Common myeloid progenitor, CD34-positive (primary cell): ENCODE measurements at regions not wholly inside any gene's neighbourhood (a gene's known extent, or its start where the extent isn't known, plus 50 kb on each side); places are given as distances from the start of the nearest gene placed in this dataset.

Experiments used
- CTCF ChIA-PET: fragments of 350-600 bp; sonication (Branson Sonifier 250); formaldehyde crosslinking; loops from one replicate; lab custom pipeline; 2021; ENCODE audit warnings: antibody characterized with exemption; lab: Charles Lee
- POLR2A ChIA-PET: fragments of 350-600 bp; sonication (Branson Sonifier 250); formaldehyde crosslinking; loops from one replicate; lab custom pipeline; 2021; ENCODE audit warnings: antibody characterized with exemption; lab: Charles Lee
- DNase-seq, 3 donors: peaks; one replicate each; pipeline versions ENCODE4 v3.0.0 to v3.0.0-alpha.2; 2013
- H3K27ac ChIP-seq, 2 experiments: 1 replicate in 1 of 2; 2 replicates in 1 of 2; pipeline ENCODE4 v1.7.0; 2013; ENCODE audit warnings: inconsistent platforms in 2 of 2, low read length in 2 of 2, mild to moderate bottlenecking in 2 of 2, low read depth in 1 of 2, moderate library complexity in 1 of 2; ENCODE audit not compliant: severe bottlenecking in 2 of 2, insufficient read depth in 1 of 2, poor library complexity in 1 of 2
- H3K27me3 ChIP-seq, 5 experiments: replicated peaks in 2 of 5; 1 replicate in 3 of 5; 2 replicates in 2 of 5; pipeline versions ENCODE4 v1.6.1 to v1.7.0; 2013; ENCODE audit warnings: low read length in 4 of 5, mild to moderate bottlenecking in 2 of 5, moderate library complexity in 2 of 5, inconsistent platforms in 1 of 5; ENCODE audit not compliant: insufficient read depth in 5 of 5, control insufficient read depth in 4 of 5
- H3K36me3 ChIP-seq, 4 experiments: 1 replicate in 2 of 4; 2 replicates in 2 of 4; pipeline versions ENCODE4 v1.6.1 to v1.7.0; 2013; ENCODE audit warnings: low read length in 3 of 4, control low read depth in 1 of 4, mild to moderate bottlenecking in 1 of 4; ENCODE audit not compliant: control insufficient read depth in 4 of 4, insufficient read depth in 4 of 4
- H3K4me1 ChIP-seq, 4 experiments: 1 replicate in 3 of 4; 2 replicates in 1 of 4; pipeline versions ENCODE4 v1.6.1 to v1.7.1; 2013; ENCODE audit warnings: low read length in 3 of 4, mild to moderate bottlenecking in 3 of 4, control low read depth in 1 of 4, inconsistent platforms in 1 of 4, moderate library complexity in 1 of 4; ENCODE audit not compliant: control insufficient read depth in 4 of 4, insufficient read depth in 4 of 4; ENCODE audit errors: control extremely low read depth in 1 of 4
- H3K4me3 ChIP-seq, 7 experiments: 1 replicate in 4 of 7; 2 replicates in 3 of 7; pipeline versions ENCODE4 v1.5.1 to v1.7.0; 2013; ENCODE audit warnings: mild to moderate bottlenecking in 7 of 7, low read length in 6 of 7, moderate library complexity in 6 of 7, inconsistent platforms in 2 of 7, low read depth in 2 of 7, control low read depth in 1 of 7; ENCODE audit not compliant: insufficient read depth in 4 of 7, control insufficient read depth in 1 of 7; ENCODE audit errors: extremely low read depth in 1 of 7
- H3K9me3 ChIP-seq, 5 experiments: 1 replicate in 4 of 5; 2 replicates in 1 of 5; pipeline versions ENCODE4 v1.6.1 to v1.7.1; 2013; ENCODE audit warnings: low read length in 4 of 5, mild to moderate bottlenecking in 2 of 5, inconsistent platforms in 1 of 5, low read depth in 1 of 5, moderate library complexity in 1 of 5; ENCODE audit not compliant: control insufficient read depth in 4 of 5, insufficient read depth in 2 of 5; ENCODE audit errors: control extremely low read depth in 1 of 5
- whole genome bisulfite sequencing: methylation state at CpG from one replicate; pipeline ENCODE4 v1.1.5; 2013; ENCODE audit not compliant: insufficient coverage; 5-methylcytosine and 5-hydroxymethylcytosine counted together

DNA sequence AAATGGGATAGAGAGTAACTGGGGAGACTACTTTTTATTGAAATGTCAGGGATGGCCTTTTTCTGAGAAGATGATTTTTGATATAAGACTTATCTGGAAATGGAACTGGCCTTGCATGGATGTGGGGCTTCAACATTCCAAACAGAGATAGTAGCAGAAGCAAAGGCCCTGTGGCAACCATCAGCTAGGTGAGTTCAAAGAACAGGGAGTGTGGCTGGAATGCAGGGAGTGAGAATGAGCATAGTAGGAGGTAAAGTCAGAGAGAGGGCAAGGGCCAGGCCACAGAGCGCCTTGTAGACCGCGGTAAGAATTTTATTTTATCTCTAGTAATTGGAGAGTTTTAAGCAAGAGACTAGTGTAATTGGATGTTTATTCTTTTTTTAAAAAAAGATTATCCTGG lies 227.0 kb upstream of the B3GALT2 start:
- Histone ChIP-seq H3K9me3 (no peaks in the 10 kb centered on the region), H3K27ac (no peak overlapping the region), H3K4me1 (peaks cover 0 to 21% (median 9%) of the 10 kb centered on the region in 4 experiments), H3K36me3 (no peaks in the 10 kb centered on the region), H3K4me3 (no peak overlapping the region), H3K27me3 (no peaks in the 10 kb centered on the region)
- WGBS, result 100% methylated on average over 3 of the region's 3 CpGs
- ChIA-PET CTCF (no interaction called here), POLR2A (no interaction called here)
- DNase-seq, result no peak

DNA sequence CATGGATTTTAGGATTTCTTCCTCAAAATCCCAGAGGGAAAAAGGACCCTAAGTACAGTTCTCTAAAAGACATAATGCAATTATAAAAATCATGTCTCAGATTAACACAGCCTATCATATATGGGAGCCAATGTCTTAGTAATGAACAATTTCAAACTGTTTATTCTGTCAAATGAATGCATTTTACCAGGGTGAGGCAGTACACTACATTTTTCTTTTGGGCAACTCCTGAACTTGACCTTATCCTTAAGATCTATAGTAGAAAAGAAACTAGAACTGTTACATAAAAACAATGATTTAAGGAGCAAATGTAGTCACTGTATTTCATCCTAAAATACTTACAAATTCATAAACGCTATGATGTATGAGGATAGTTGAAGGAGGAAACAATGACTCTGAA lies 226.3 kb upstream of the B3GALT2 start:
- ChIA-PET POLR2A (no interaction called here), CTCF (no interaction called here)
- H3K36me3 ChIP-seq, result no peaks in the 10 kb centered on the region
- no CpG with 5 or more reads among the region's 1 CpG for WGBS
- H3K27me3 ChIP-seq, result no peaks in the 10 kb centered on the region
- no peaks in the 10 kb centered on the region for H3K9me3 ChIP-seq
- no peak overlapping the region for H3K4me3 ChIP-seq
- no peak overlapping the region for H3K27ac ChIP-seq
- DNase-seq, result peak in 2 of 3 donors; percentile 6 to 18
- H3K4me1 ChIP-seq, result peaks cover 0 to 15% (median 5%) of the 10 kb centered on the region in 4 experiments

DNA sequence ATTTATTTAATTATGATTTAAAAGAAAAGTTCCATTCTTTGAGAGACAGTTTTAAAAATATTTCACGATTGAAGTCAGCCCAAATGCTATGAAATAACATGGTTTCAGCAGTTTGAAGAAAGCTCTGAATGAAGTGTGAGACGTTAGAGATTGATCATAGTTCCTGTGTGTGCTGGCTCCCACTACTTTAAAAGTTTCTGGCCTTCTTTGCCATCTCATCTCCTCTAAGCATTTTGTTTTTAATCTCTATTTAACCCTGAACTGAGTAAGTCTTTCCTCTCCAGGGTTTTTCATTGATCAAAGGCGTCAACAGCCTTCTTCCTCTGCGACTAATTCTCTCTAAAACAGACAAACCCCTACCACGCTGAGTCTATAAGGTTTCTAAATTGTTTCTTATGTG lies 225.3 kb upstream of the B3GALT2 start:
- Histone ChIP-seq H3K4me3 (no peak overlapping the region), H3K36me3 (no peaks in the 10 kb centered on the region), H3K27me3 (no peaks in the 10 kb centered on the region), H3K4me1 (peaks cover 0 to 11% (median 5%) of the 10 kb centered on the region in 4 experiments), H3K27ac (no peak overlapping the region), H3K9me3 (no peaks in the 10 kb centered on the region)
- no peak for DNase-seq
- POLR2A ChIA-PET, result no interaction called here
- CTCF ChIA-PET, result no interaction called here
- WGBS, result no CpG with 5 or more reads among the region's 5 CpGs

DNA sequence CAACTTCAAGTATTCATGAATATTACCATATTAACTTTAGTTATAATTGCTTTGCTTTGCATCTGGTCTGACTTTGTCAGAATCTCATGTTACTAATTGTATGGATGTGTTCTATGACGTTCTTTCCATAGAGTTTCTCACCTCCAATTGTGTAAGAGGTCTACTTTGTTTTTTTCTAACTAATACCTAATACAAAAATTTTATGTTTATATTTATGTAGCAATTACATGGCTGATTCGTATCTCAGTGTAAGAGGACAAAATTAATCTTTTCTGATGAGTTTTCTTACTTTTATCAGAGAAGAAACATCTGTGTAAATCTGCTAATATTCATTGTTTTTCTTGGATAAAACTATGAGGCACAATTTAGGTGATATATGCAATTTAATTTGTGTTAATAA lies 224.8 kb upstream of the B3GALT2 start:
- H3K4me3 ChIP-seq, result no peak overlapping the region
- CTCF ChIA-PET, result no interaction called here
- no peak overlapping the region for H3K27ac ChIP-seq
- no peak for DNase-seq
- H3K9me3 ChIP-seq, result no peaks in the 10 kb centered on the region
- peaks cover 0 to 11% (median 5%) of the 10 kb centered on the region in 4 experiments for H3K4me1 ChIP-seq
- no CpG with 5 or more reads among the region's 2 CpGs for WGBS
- POLR2A ChIA-PET, result no interaction called here
- H3K27me3 ChIP-seq, result no peaks in the 10 kb centered on the region
- no peaks in the 10 kb centered on the region for H3K36me3 ChIP-seq

DNA sequence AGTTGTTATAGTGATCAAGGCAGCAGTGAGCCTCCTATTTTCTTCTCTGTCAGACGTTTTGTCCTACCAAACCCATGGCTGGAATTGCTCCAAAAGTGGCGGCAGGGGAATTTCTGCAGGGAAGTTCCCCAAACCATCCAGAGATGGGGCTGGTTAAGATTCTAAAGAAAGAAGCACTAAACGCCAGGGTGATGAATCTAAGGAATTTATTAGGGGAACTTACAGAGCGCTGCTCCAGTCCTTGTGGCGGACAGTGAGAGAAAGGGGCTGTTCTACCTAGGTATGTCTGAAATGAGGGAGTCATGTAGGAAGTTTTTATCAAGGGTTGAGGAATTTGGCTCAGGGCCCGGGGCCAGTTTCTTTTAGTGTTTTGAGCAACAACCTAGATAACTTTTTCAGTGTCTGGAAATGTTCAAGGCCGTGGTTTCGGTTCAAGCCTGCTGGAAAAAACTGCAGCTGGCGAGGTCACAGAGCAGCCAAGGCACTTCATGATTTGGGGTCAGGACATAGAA lies 222.4 kb upstream of the B3GALT2 start:
- peaks cover 0 to 4% (median 0%) of the 10 kb centered on the region in 4 experiments for H3K4me1 ChIP-seq
- no peaks in the 10 kb centered on the region for H3K36me3 ChIP-seq
- no peaks in the 10 kb centered on the region for H3K27me3 ChIP-seq
- DNase-seq, result peak; percentile 16 to 73 (median 67)
- CTCF ChIA-PET, result no interaction called here
- no peak overlapping the region for H3K27ac ChIP-seq
- no peaks in the 10 kb centered on the region for H3K9me3 ChIP-seq
- 49% methylated on average over 7 of the region's 9 CpGs for WGBS
- peak overlapping the region in 1 of 7 experiments; percentile 18 for H3K4me3 ChIP-seq
- POLR2A ChIA-PET, result no interaction called here

DNA sequence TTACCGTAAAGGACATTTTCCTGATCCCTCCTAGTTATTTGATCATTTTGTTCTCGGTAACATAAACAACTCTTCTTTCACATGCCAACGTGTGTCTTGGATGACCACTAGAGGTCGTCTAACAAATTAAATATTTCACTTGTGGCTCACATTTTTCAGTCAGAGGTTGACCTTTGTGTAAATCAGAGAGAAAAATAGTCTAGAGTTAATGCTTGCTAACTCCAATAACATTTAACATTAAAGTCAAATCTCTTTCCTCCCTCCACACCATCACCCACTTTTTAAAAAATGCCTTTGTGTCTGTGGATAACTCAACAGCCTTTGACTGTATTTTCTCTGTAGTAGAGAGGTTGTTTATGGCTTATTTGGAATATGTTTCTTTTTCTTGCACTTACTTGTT lies 220.5 kb upstream of the B3GALT2 start:
- H3K27ac ChIP-seq, result no peak overlapping the region
- no peak overlapping the region for H3K4me3 ChIP-seq
- peaks cover 0 to 4% (median 0%) of the 10 kb centered on the region in 4 experiments for H3K4me1 ChIP-seq
- peak; percentile 46 to 60 (median 56) for DNase-seq
- 0% methylated on average over 3 of the region's 4 CpGs for WGBS
- no peaks in the 10 kb centered on the region for H3K27me3 ChIP-seq
- no peaks in the 10 kb centered on the region for H3K36me3 ChIP-seq
- POLR2A ChIA-PET, result no interaction called here
- CTCF ChIA-PET, result no interaction called here
- no peaks in the 10 kb centered on the region for H3K9me3 ChIP-seq

DNA sequence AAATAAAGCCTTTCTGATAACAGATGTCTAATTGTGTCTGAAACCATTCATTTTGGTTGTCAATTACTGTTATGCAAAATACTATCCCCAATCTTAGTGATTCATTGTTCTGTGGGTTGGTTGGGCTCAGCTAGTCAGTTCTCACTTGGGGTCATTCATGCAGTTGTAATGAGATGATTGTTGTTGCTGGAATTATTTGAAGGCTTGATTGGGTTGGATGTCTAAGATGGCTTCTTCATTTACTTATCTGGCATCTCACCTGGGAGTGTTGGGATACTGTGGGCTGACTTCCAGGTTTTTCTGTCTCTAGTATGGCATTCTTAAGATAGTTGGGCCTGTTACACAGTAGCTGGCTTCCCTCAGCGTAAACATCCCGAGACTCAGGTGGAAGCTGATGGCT lies 217.8 kb upstream of the B3GALT2 start:
- WGBS, result 100% methylated on average over 2 of the region's 2 CpGs
- H3K36me3 ChIP-seq, result no peaks in the 10 kb centered on the region

More for the DNA sequence above, 217.8 kb upstream of the B3GALT2 start:
- CTCF ChIA-PET, result no interaction called here
- Histone ChIP-seq H3K4me1 (peaks cover 0 to 4% (median 0%) of the 10 kb centered on the region in 4 experiments), H3K4me3 (no peak overlapping the region), H3K9me3 (no peaks in the 10 kb centered on the region), H3K27ac (no peak overlapping the region), H3K27me3 (no peaks in the 10 kb centered on the region)
- no peak for DNase-seq
- POLR2A ChIA-PET, result no interaction called here
